Erythroblast (primary cell): ENCODE measurements at regions not wholly inside any gene's neighbourhood (a gene's known extent, or its start where the extent isn't known, plus 50 kb on each side); places are given as distances from the start of the nearest gene placed in this dataset.

Experiments
- DNase-seq, 2 experiments: peaks; one replicate each; lab custom pipeline; 2025; lab: John Stamatoyannopoulos, UW
- GATA1 ChIP-seq: IDR thresholded peaks from 2 replicates; pipeline ENCODE4 v1.6.1; 2011; ENCODE audit warnings: low read depth, mild to moderate bottlenecking, control low read depth, low read length, moderate library complexity
- POLR2A ChIP-seq: IDR thresholded peaks from 2 replicates; pipeline ENCODE4 v1.6.1; 2011; ENCODE audit warnings: mild to moderate bottlenecking, low read length

DNA sequence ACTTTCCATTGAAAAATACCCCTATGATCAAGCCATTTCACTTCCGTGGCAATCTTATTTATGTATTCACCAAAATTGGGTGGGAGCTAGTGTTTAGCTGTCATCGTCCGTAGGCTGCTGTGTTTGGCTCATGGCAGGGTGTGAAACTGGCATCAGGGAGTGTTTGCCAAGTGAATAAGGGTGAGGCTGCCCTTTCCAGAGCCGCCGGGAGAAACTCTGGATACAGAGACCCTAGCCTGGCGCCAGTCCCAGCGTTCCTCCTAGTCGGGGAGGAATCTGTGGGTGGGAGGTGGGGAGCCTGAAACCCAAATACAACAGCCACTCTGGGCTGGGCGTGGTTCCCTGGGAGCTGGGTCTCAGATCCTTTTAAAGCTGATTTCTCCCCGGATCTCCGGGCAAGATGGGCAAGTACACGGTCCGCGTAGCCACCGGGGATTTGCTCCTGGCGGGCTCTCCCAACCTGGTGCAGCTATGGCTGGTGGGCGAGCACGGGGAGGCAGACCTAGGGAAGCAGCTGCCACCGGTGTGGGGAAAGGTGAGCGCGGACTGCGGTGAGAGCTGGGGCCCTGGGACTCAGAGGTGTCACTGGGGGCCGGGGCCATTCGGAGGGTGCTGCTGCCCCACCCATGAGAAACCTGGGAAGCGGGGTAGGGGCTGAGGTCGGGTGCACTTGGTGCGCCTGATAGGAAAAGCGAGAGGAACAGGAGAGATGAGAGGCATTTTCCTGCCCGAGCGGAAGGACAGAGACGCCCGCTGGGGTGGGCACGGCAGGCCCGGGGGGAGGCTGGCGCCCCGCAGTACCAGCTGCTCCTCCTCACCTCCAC is 62.1 kb upstream of the TEKT1 start:
- no peak for TF ChIP-seq POLR2A
- no peak for TF ChIP-seq GATA1
- DNase-seq, result no peak

DNA sequence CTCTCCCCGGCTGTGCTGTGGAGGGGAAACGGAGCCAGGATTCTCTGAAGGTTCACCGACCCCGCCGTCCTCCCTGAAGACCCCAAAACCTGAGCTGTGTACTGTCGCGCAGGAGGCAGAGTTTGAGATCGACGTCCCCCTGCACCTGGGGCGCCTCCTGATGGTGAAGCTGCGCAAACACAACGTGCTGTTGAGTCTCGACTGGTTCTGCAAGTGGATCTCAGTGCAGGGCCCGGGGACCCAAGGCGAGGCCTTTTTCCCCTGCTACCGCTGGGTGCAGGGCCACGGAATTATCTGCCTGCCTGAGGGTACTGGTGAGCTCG is 62.6 kb upstream of the TEKT1 start:
- DNase-seq, result peak; percentile 42 to 47
- TF ChIP-seq GATA1, result no peak
- no peak for TF ChIP-seq POLR2A

DNA sequence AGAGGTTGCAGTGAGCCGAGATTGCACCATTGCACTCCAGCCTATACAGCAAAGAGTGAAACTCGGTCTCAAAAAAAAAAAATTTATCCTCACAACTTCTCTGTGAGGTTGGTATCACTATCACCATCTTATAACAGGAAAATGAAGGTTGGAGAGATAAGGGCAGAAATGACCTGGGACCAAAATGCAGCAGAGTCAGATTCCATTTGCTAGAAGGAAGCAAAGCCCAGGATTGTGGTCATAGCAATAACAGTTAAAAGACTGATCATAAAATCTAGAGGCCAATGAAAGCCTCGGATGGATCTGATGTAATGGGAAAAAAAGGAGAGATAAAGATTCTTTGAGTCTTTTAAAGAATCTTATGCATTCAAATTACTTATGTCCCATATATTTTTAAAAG is 69.6 kb upstream of the TEKT1 start:
- no peak for DNase-seq

DNA sequence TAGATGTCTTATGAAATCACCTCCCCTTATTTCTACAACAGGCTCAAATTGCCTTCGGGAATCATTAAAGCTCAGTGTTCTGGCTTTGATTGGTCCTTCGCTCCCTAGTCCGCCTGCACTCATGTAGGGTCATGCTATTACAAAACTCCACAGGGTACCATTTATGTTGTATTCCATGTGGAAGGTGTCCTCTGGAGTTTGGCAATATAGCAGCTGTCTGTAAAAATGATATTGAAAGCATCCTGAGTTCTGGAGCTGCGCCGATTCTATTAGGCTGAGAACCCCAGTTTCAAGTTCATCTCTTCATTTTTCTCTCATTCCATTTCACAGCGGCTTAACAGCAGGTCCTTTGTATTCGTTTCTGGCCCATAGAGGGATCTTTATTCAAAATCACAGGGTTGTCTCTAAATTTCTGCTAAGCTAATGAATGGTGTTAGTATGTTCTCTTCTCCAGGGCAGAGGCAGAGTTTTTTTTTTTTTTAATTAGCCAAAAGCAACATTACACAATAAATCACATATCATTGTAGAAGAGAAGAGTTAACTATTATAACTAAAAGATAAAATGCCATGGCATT is 71.9 kb upstream of the TEKT1 start:
- TF ChIP-seq POLR2A (no peak), GATA1 (no peak)

More for the DNA sequence above, 69.6 kb upstream of the TEKT1 start:
- TF ChIP-seq POLR2A, result no peak
- TF ChIP-seq GATA1, result no peak

DNA sequence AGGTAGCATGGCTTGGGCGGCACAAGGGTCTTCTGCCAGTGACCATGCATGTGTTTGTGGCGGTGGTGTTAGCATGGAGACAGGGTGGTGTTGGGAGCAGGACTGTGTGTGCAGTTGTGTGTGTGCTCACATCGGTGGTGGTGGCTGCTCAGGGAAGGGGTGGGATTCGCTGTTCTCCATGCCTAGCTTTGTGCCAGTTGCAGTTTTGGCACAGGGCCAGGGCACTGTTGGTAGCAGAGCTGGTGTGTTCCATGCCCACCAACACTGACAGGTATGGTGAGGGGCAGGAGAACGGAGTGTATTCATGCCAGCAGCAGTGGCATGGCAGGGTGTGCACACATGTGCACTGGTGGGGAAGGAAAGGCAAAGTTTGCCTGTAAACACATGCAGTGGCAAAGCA is 77.3 kb upstream of the TEKT1 start:
- DNase-seq, result no peak
- TF ChIP-seq POLR2A (no peak), GATA1 (no peak)

More for the DNA sequence above, 71.9 kb upstream of the TEKT1 start:
- DNase-seq, result no peak

DNA sequence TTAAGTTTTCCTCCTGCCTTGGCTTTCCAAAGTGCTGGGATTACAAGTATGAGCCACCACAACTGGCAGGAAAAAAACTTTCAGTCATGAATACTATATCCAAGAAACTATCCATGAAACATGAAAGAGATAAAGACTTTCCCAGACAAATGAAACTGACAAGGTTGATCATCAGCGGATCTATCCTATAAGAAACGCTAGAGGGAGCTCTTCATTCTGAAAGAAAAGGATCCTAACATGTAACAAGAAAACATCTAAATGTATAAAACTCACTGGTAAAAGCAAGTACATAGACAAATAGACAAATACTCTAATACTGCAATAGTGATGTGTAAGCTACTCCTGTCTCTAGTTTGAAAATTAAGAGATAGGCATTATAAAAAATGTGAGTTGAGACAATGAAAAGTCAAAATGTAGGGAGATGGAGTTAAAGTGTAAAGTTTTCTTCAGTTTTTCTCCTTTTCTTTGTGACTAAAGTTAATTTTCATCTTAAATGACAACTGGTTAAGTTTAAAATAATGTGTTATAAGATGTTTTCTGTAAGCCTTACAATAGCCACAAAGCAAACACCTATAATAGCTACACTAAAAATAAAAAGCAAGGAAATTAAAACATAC is 79.6 kb upstream of the TEKT1 start:
- TF ChIP-seq GATA1, result no peak
- no peak for TF ChIP-seq POLR2A
- peak; percentile 45 to 64 for DNase-seq

DNA sequence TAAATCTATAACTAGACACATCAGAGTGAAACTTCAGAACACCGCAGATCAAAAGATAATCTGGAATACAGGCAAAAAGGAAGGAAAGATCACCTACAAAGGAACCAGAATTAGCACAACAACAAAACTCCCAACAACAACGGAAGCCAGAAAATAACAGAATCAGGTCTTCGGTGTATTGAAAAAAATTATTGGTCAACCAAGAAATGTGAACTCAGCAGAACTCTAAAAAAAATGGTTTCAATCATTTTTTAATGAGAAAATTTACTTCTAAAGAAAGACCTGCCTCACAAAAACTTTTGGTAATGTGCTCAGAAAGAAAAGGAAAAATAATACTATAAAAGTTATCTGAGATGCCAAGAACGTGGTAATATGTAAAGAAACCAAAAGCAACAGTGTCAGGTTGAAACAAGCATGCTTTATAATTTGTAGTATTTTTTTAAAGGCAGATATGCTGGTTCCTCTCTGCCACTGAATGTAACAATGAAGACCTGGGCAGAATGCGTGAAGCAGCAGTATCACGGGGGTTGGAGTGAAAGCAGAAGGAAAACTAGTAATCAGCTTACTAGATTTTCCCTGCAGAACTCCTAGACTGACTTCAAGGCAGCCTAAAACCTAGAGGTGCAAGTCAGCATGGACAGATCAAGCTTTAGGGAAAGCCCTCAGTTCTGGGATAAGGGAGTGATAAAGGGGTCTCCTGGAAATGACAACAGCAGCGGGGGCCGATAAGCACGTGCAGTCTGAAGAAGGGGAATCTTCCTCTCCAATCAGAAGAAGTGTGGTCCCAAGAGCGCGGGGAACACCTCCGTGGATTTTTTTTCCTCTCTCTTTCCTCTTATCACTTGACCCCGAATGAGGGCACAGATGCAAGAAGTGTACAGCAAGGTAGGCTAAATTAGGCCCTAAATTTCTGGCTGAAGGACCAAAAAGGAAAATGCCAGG is 80.9 kb upstream of the TEKT1 start:
- no peak for TF ChIP-seq POLR2A
- TF ChIP-seq GATA1, result no peak
- DNase-seq, result no peak

DNA sequence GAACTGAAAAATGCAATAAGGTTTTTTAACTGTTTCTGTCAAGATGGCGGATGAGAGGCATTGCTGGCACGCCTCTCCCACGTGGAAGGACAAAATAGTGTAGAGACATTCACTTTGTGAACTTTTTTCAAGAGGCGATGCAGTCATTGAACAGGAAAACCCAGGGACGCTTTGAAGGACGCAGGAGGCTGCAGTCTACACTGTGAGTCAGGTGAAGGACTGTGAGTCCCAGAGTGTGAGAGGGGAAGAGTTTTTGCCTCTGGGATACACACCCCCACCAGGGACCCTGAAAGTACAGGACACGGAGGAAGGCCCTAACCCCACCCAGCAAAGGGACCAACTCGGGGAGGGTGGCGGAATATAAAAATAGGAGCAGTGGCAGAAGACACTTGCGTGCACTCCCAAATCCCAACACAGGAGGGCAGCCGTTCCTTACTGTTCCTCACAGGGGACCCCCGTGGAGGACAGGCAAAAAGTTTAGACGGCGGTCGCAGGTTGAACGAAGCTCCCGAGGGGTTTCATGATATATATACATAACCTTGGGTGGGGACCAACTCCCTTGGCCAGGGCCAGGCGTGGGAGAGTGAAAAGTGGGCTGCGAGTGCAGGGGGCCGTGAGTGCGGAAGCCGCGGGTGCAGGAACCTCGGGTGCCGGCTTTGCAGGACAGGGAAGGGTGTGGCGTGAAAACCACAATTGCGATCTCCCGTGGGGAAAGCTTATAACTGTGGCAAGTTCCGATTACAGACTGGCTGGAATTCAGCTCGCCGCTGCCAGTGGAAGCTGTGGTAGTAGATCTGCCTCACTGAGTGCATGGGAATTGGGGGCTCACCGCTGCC is 82.0 kb upstream of the ALOX12 start:
- no peak for TF ChIP-seq GATA1
- no peak for TF ChIP-seq POLR2A
- peak; percentile 71 to 81 for DNase-seq

DNA sequence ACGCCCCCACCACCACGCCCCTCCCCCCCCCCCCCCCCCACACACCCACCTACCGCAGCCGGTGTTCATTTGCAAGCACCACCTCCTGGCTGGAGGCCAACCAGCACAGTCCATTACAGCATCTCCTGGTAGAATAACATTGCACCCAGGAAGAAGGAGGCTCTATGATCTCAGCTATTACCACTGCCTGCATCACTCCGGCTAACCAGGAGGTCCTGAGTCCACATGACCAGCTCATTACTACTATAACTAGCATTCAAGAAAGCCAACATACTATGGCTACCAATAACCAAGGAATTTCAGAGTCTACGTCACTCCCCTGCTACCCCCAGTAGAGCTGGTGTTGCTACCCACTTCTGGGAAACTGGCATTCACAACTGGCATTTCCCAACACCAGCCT is 81.1 kb upstream of the ALOX12 start:
- no peak for TF ChIP-seq POLR2A
- no peak for TF ChIP-seq GATA1
- peak in 1 of 2 experiments; percentile 51 for DNase-seq

DNA sequence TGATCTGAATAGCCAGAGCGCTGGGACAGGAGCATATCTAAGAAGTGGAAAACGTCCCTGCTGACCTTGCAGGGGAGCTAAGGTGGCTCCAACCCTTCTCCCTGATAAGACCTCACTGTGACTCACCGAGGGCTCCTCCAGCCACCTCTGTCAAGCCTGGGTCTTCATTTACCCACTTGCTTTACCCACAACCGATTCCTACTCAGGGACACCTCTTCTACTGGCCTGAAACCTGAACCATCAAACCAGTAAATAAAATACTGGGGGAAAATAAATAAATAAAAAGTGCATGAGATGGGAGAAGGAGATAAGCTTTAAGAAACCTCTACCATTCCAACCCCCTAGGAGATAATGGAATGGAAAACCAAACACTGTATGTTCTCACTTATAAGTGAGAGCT is 80.2 kb upstream of the ALOX12 start:
- TF ChIP-seq GATA1, result no peak
- DNase-seq, result peak in 1 of 2 experiments; percentile 24

DNA sequence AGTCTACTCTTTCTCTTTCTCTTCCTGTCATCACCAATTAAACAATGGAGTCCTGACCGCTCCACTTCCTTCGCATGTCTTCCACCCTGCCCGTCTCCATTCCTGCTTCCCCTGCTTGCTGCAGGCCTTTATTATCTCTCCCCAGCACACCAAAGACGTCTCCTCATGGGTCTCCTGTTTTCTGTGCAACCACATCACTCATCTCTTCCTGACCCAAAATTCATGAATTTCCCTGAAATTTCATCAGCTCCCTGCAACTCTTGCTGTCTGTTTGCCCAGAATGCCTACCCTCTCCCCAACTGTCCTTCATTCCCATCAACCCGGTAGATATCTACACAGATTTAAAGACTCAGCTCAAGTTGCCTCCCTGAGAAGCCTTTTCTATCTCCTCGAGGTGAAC is 76.7 kb upstream of the ALOX12 start:
- TF ChIP-seq GATA1 (no peak), POLR2A (no peak)
- DNase-seq, result no peak

DNA sequence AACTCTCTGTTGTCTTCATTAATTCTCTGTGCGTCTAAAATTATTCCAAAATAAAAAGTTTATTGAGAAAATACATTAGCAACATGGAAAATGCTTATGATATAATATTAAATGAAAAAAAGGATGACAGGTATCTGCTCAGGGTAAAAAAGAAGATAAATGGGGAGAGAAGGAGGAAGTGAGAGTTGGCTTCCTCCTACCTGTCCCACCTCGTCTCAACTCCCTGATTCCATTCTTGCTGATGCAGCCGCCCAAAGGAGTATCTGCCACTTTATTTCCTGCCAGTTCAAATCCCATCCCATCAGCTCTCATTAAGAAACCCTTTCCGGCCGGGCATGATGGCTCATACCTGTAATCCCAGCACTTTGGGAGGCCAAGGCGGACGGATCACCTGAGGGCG is 72.5 kb upstream of the ALOX12 start:
- TF ChIP-seq GATA1 (no peak), POLR2A (no peak)
- no peak for DNase-seq

DNA sequence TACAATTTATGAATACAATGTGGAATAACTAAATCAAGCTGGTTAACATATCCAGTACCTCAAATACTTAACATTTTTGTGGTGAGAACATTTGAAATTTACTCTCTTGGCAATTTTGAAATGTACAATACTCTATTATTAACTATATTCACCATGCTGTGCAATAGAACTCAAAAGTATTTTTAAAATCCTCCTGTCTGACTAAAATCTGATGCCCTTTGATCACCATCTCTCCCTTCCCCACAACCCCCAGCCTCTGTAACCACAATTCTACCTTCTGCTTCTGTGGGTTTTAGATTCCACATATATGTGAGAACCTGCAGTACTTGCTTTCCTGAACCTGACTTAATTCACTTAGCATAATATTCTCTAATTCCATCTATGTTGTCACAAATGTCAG is 71.6 kb upstream of the ALOX12 start:
- TF ChIP-seq POLR2A (no peak), GATA1 (no peak)
- DNase-seq, result no peak

DNA sequence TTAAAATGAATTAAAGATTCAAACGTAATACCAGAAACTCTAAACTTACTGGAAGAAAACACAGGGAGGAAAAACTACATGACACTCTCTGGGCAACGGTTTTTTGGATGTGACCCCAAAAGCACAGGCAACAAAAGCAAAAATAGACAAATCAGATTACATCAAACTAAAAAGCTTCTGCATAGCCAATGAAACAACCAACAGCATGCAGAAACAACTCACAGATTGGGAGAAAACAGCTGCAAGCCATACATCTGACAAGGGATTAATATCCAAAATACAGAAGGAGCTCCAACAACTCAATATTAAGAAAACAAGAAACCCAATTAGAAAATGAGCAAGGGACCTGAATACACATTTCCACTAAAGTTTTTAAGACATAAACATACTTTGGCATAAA is 69.2 kb upstream of the ALOX12 start:
- no peak for TF ChIP-seq POLR2A
- no peak for TF ChIP-seq GATA1
- no peak for DNase-seq
